Thyroid gland (tissue), 4 donors: ENCODE measurements at regions not wholly inside any gene's neighbourhood (a gene's known extent, or its start where the extent isn't known, plus 50 kb on each side); places are given as distances from the start of the nearest gene placed in this dataset.

Experiments used
- POLR2A ChIP-seq, 2 donors: fragments of 450-650 bp; IDR thresholded peaks; one replicate each; pipeline ENCODE4 v1.6.1; 2017; ENCODE audit warnings: antibody characterized with exemption in 2 of 2, mild to moderate bottlenecking in 2 of 2, moderate library complexity in 1 of 2
- TF ChIP-seq, protein P1 (sequence below), 6 experiments: fragments of 200-600 bp in 3 of 6; fragments of 450-650 bp in 3 of 6; sonication (generic) in 3 of 6; IDR thresholded peaks; one replicate each; pipeline ENCODE4 v1.5.1; 2016 to 2019; ENCODE audit warnings: antibody characterized with exemption in 6 of 6, mild to moderate bottlenecking in 2 of 6, inconsistent platforms in 1 of 6, moderate library complexity in 1 of 6

DNA sequence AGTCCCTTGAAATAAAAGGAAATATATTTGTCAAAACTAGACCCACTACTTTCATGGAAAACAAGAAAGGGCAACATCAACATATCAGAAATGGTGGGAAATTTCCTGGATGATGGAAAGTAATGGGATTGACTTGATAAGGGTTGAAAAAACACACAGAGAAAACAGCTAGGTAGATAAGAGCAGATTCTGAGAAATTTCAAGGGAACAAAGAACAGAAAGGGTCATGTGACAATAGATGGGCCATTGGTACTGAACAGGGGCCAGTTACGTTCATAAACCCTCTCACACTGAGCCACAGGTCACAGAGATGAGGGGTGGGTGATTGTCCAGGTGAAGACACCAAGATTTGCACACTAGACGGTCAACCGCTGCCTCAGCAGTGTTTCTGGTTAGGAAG is 98.7 kb downstream of the QPCT start:
- TF ChIP-seq, protein P1, sequence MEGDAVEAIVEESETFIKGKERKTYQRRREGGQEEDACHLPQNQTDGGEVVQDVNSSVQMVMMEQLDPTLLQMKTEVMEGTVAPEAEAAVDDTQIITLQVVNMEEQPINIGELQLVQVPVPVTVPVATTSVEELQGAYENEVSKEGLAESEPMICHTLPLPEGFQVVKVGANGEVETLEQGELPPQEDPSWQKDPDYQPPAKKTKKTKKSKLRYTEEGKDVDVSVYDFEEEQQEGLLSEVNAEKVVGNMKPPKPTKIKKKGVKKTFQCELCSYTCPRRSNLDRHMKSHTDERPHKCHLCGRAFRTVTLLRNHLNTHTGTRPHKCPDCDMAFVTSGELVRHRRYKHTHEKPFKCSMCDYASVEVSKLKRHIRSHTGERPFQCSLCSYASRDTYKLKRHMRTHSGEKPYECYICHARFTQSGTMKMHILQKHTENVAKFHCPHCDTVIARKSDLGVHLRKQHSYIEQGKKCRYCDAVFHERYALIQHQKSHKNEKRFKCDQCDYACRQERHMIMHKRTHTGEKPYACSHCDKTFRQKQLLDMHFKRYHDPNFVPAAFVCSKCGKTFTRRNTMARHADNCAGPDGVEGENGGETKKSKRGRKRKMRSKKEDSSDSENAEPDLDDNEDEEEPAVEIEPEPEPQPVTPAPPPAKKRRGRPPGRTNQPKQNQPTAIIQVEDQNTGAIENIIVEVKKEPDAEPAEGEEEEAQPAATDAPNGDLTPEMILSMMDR (IDR thresholded peaks at IDR 0.05) = no peak
- no peak for TF ChIP-seq POLR2A (IDR thresholded peaks at IDR 0.05)
